Kasumi-1 (cell line): ENCODE measurements at regions not wholly inside any gene's neighbourhood (a gene's known extent, or its start where the extent isn't known, plus 50 kb on each side); places are given as distances from the start of the nearest gene placed in this dataset.
"Not testable (repeated sequence)": the region's sequence is repeated elsewhere in the genome, so short reads cannot be mapped to it uniquely, and the experiment has no call there.

Experiments used
- DNase-seq, 2 experiments: peaks; one replicate each; lab custom pipeline; 2025; lab: John Stamatoyannopoulos, UW

DNA sequence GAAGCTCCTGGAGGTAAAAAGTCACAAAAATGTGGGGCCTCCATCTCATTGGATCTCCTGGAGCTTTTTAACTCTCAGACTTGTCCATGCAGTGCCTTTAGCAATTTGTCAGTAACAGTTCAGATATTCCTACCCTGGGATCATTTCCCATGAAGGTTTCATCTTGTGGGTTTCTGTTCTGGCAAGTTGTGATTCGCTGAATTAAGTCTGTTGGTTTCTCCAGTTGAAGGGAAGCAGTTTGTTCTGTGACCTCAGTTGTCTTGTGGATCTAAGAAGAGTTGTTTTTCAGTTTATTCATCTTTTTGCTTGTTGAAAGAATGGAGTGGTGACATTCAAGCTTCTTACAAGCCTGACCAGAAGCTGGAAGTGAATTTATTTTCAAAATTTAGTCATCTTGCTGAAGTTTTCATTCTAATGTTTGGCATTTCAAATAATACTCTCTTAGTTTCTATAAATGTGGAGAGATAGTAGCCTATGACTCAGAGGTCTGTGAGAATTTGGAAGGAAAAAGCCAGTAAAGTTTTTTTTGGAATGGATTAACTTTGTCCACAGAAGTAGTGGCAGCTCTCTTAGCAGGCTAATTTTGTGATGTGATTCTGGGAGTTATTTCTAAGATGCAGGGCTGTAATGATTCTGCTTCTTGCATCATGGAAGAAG, 120.1 kb upstream of the CSNK1A1L start:
- DNase-seq: no peak

DNA sequence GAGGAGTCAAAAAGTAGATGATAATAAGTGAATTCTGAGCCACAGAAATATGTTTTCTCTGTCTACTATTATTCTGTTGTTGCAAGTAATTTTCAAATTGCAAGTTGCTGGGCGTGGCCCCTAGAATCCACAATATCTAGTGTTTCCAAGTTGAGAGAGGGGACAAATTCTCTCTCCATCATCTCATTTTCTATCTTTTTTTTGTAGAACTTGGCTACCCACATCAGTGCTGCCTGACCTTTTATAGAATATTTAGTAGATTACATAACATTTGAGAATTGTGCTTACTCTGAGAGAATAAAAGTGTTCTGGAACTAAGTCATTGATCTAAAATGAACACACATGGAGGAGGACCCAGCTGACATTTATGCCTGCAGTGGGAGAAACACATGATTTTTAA, 110.9 kb upstream of the CSNK1A1L start:
- DNase-seq: no peak

DNA sequence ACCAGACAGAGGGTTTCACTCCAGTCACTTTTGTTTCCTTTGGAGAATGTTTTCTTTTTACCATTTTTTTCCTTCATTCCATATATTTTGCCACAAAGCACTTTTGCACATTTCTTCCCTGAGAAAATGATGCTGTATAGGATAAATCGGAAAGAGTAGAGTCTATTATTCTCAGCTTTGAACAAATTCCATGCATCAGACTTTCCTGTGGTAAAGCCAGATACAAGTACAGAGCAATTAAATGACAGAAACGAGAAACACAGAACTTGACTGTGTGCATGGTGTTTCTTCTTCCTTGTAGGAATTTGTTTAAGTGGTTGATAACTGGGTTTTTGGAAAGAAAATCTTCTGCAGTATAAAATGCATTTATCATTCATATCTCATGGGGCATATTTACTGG, 107.4 kb upstream of the CSNK1A1L start:
- no peak for DNase-seq

DNA sequence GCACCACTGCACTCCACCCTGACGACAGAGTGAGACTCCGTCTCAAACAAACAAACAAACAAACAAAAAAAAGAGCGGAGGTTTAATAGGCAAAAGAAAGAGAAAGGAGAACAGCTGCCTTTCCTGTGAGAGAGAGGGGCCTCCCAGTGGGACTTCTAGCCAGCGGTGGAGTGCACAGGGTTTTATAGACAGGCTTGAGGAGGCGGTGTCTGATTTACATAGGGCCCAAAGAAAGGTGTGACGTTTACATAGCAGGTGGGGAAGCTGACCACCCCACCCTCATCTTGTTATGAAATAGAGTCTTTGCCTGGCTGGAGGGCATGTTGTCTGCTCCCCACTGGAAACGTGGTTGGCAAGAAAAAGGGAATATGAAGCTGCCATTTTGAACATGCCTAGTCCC, 106.0 kb upstream of the CSNK1A1L start:
- DNase-seq: no peak

DNA sequence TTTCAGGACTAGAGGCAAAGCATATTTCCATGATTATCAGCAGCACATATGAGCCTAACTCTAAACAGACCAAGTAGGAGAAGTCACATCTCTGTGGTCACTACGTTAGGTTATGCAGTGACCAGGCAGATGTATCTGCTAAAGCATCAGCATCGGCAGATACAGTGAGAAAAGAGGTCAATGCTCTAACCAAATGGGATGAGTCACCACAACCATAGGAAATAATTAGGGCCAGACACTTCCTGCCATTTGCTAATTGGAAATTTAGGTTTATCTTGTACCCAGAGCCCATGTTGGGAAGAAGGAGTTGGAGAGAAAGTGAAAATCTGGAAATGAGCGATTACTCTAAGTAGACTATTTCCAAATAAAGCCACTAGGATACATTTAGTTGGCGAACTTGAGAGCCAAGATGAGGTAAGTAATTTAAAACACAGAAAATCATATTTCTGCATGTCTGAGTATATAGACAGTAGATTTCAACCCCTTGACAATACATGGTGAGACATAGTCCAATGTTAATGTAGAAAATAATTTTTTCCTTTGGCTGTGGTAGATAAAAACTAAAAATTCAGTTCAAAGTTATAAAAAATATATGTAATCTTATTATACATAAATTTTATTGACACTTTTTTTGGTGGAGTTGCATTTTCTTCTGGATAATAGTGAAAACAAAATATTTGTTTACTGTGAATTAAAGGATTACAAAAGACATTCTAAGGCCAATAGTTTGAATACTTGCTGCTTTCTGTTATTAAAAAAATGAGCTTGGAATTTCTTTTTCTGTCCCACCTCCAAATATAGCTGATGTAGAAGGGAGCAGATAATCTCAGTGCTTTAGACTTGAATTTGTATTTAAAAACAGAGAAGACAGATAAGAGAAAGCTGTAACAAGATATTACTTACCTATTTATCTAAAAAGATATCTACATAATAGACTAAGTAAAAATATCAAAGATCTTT, 104.4 kb upstream of the CSNK1A1L start:
- DNase-seq: no peak

DNA sequence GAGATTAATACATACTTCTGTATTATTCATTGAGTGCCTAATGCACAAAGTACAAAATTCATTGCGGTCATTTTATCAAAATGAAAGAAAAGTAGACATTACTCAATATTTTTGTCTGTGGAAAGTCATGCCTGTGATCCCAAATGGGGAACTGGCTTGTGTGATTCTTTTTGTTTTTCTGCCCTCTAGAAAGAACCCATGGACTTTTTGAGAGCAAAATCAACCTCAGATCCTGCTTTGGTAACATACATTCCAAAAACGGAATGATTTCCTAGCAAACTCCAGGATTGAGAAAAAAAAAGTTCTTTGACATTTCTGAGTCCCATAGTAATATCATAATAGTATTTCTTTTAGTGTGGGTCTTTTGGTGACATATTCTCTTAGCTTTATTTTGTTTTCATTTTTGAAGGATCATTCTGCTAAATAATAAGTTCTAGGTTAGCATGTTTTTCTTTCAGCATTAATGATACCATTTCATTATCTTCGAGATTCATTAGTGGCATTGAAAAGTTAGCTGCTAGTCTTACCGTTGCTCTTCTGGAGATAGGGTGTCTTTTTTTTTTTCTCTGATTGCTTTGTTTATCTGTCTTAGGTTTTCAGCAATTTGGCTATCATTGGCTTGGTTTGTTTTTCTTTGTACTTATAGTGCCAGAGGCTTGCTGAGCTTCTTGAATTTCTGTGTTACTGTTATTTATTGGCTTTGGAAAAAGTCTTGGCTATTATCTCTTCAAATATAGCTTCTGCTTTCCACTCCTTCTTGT, 102.4 kb upstream of the CSNK1A1L start:
- no peak for DNase-seq

DNA sequence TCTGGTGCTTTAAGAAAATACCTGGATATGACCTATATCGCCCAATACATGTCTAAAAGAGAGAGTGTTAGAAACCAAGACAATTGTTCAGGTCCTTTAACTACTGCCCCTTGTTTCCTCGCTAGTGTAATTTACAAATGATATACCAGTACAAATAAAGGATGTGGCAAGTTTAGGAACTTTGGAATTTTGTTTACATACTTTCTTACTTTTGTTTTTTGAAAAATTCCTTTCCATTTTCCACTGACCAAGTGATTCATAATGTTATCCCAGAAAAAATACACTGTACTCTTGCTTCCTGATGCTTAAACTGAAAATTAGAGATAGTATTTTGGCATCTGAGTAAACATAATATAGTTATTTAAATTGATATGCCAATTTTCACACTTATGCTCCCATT, 96.8 kb upstream of the CSNK1A1L start:
- DNase-seq: no peak

DNA sequence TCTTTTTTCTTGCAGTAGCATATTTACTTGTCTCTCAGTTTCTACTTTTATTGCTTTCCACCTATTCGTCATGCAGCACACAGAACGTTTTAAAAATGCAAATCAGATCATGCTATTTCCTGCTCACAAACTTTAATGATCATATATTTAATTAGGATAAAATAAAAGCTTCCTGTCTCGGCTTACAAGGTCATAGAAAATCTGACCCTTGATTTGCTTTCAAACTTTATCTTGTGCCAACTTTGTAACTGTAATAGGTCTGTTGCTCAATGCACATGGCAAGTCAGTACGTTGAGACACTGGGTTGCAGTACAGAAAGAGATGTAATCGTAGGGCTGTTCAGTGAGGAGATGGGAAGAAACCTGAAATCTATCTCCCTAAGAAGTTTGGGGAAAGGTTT, 95.6 kb upstream of the CSNK1A1L start:
- DNase-seq: no peak

DNA sequence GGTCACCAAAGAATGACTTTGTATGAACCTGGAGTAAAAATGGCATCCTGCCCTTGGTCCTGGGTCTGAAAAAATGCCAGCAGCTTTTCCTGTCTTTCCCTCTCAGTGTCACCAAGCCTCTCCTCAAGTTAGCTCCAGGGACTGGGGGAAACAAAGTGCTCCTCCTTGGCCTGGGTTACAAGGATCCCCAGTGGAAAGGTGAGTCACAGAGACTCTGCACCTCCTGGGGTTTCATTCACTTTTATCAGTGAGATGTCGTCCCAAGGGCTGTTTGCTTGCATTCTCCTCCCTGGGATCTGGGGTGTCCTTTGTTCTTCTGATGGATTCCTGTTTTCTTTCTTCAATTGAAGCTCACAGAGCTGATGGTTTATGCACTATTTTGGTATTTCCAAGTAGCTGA, 93.2 kb upstream of the CSNK1A1L start:
- no peak for DNase-seq

DNA sequence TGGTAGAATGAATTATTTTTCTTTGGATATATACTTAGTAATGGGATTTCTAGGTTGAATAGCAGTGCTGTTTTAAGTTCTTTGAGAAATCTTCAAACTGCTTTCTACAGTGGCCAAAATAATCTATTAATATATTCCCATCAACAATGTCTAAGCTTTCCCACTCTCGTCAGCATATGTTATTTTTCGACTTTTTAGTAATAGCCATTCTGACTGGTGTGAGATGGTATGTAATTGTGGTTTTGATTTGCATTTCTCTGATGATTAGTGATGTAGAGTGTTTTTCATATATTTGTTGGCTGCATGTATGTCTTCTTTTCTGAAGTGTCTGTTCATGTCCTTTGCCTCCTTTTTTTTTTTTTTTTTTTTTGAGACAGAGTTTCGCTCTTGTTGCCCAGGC, 90.2 kb upstream of the CSNK1A1L start:
- DNase-seq: no peak

DNA sequence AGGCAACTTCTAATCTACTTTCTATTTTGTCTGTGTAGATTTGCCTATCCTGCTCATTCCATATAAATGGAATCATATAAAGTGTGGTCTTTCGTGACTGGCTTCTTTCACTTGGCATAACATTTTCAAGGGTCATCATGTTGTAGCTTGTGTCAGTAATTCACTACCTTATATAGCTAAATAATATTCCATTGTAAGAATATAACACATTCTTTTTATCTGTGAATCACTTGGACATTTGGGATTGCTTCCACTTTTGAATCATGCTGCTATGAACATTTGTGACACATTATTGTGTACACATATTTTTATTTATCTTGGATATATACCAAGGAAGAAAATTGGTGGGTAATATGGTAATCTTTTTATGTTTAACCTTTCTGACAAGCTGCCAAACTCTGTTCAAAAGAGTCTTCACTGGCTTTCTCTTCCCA, 89.0 kb upstream of the CSNK1A1L start:
- DNase-seq: no peak

DNA sequence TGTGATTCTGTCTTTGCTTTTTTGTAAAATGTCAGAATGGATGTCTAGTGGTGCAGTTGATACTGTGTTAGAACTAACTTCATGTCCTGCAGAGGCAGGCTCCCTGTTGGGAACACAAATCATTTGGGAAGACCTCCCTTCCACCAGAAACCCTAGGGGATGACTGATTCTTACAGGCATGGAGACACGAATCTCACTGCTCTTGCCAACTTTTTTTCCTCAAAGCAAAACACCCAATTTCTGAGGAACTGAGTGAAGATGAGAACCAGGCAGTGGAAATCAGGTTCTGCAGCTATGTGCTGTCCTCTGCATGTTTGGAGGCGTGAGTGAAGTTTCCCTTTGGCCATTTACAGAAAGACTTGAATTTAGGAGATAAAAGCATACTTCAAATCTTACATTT, 87.5 kb upstream of the CSNK1A1L start:
- no peak for DNase-seq

DNA sequence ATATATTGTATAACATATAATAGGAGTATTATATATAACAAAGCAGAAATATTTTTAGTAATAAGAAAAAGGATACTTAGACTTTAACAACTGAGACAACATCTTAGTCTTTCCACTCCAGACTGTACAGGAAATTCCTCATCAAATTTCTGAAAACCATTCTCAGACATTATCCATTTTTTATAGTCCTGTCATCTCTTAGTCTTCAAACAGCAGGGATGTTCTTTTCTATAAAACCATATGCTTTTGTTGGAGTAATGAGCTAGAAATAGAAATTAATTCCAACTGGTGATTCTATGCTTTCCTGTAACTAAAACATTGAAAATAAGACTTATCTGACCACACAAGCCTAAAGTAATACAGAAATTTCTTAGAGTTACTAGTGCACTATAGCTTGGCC, 82.2 kb upstream of the CSNK1A1L start:
- DNase-seq: no peak

DNA sequence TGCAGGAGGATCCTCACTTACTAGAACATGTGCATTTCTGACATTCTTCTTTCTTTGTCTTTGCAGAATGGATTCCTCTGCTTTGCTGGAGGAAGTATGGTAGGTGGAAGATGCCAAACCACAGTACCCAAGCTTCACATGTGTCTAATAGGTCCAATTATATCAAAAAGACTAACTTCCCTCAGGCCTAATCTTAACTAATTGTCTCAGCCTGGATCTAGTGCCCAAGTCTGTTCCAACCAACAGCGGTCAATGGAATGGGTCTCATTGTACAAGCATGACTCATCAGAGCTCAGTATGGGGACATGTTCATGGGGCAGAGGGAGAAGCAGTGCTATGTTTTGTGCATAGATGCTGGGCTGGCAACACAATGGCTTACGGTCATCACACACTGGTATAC, 81.6 kb upstream of the CSNK1A1L start:
- no peak for DNase-seq

DNA sequence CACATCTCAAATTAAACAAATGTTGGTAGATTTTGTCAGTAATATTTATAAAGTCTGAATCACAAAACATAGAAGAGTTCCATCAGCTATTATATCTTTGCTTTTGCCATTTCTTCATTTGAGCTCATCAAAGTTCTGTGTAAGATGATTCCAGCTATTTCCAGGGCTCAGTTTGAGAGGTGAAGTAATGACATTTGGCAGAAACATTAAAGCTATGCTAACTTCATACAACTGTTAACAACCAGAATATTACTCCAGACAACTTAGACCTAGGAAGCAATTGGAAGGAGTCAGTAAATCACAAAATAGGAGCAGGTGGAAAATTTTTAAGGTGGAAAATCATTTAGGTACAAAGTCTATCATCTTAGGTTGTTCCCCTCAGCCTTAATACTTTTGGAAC, 76.2 kb upstream of the CSNK1A1L start:
- no peak for DNase-seq

DNA sequence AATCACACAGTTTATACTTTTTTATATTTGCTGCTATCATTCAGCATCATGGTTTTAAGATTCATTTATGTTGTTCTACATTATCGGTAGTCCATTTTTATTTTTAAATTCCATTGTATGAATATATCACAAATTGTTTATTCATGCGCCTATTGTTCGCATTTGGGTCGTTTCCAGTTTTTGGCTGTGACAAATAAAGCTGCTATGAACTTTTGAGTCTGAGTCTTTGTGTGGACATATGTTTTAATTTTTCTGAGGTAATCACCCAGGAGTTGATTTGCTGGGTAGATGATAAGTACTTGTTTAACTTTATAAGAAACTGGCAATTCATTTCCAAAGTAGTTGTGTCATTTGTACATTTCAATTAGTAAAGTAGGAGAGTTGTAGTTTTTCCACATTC, 74.2 kb upstream of the CSNK1A1L start:
- DNase-seq: no peak

DNA sequence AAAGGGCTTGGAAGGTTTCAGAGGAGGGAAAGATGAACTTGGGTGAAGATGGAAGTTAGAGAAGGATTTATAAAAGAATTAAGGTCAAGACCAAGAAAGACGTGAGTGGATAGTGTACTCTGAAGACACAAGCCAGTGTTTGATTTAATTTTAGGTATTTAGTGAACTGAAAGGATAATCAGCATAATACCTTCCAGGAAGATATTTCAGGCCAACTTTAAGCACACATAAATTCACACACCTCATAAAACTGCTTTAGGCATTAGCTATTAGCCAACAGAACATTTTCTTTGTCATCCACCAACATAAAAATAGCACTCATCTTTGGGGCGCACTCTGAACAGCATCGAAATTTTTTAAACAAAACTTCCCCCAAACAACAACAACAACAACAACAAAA, 71.7 kb upstream of the CSNK1A1L start:
- no peak for DNase-seq

DNA sequence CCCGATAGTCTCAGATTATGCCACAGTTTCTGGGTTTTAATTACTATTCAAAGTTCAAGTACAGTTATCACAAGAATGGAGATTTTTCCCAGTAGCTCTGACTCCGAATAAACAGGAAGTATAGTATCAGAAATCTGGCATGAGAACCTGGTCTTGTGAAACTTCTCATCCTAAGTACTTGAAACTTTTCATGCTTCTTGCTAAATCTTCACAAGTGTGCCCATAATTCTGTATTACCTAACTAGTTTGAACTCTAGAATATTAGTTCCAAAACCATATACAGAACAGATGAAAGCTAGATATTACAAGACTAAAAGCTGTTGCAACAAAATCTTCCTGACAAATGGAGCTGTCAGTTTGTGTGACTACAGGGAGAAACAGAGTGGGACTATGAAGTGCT, 70.5 kb upstream of the CSNK1A1L start:
- no peak for DNase-seq

DNA sequence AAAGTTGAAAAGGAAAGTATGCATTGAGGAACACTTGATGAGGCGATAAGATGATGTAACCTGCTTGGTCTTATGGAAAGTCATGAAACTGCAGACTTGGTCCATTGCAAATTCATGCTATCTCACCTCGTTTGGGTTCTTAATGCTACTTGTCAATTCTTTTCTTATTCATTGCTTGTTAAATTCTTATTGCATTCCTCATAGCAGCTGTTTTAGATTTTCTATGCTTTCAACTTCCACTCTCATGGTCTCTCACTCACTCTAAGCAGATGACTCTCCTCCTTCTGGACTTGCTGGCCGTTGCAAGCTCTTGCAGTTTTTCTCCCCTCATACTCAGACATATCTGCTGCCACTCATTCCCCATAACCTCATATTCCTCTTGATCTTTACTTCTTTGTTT, 67.8 kb upstream of the CSNK1A1L start:
- no peak for DNase-seq

DNA sequence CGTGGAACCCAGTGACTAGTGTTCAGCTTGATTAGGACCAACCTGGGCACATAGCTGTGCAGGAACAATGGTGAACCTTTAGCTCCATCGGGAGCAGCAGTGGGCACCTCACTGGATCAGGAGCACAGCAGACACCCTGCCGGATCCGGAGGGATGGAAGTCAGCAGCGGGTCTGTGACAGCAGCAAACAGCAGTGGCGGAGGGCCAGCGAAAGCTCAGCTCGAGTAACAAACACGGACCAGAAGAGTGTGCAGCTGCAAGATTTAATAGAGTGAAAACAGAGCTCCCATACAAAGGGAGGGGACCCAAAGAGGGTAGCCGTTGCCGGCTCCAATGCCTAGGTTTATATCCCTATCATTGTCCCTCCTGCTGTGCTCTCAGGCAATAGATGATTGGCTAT, 66.8 kb upstream of the CSNK1A1L start:
- not testable (repeated sequence) for DNase-seq

DNA sequence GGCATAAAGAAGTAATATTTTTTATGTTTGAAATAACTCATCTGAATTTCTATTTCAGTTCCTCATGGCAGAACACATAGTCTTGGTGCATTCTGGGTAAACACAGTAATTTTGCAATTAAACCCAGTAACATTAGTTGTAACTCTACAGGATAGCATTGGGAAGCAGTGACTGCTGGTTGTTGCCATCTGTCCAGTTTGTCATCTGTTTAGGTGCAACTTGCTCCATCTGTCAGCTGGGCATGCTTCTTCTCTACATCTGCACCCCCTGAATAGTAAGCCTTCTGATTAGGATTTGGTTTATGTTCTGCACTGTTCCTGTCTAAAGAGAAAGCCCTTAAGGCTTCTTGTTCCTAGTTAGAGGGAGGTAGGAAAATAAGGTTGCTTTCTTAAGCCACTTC, 63.5 kb upstream of the CSNK1A1L start:
- no peak for DNase-seq

DNA sequence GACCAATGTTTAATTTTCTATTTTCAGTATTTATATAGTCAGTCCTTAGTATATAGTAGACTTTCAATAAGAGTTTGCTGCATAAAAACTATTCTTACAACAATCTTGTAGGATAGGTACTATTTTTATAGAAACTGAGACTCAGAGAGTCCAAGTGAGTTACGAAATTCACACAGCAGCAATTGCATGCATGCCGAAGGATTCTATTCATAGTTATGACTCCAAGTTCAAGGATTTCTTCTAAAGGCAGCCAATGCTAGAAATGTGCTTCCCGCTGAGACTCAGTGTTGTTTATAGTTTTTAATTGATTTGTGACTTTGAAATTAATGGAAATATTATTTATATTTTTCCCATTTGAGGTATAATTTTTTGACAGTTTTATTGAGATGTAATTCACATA, 62.7 kb upstream of the CSNK1A1L start:
- DNase-seq: no peak

DNA sequence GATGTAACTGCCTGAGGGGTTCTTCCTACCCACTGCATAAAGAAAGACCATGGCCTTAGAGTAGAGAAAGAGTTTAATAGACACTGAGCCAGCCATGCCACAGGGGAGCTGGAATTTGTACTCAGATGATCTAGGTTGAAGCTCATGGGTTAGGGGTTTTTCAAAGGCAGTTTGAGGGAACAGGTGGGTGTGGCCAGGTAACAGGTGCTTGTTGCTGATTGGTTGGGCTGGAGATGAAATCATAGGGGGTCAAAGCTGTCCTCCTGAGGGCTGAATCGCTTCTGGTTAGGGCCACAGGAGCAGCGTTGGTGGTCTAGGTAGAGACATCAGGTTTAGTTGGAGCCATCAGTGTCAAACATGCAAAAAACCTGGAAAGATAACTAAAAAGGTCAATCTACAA, 59.2 kb upstream of the CSNK1A1L start:
- DNase-seq: no peak
